ENCODE measurements at regions not wholly inside any gene's neighbourhood (a gene's known extent, or its start where the extent isn't known, plus 50 kb on each side); places are given as distances from the start of the nearest gene placed in this dataset.
"Not testable (repeated sequence)": the region's sequence is repeated elsewhere in the genome, so short reads cannot be mapped to it uniquely, and the experiment has no call there.

- Histone ChIP-seq H3K27me3 (no peaks in the 10 kb centered on the region), H3K27ac (no peak overlapping the region), H3K4me1 (ENCODE audit: low read depth) (no peaks in the 10 kb centered on the region), H3K4me3 (no peak overlapping the region), H3K36me3 (no peaks in the 10 kb centered on the region), H3K9me3 (ENCODE audit: low read depth) (no peaks in the 10 kb centered on the region)
- TF ChIP-seq CTCF (IDR thresholded peaks at IDR 0.05; ENCODE audit: low read depth, low read length) = no peak
- no peak for DNase-seq (ENCODE audit: low read depth in 1 of 2, low spot score in 1 of 2)
Observed at GRCh38 chr3:118529554-118529953, 505.1 kb downstream of the IGSF11 start.

GRCh38 chr3:118530350-118530922 is 504.2 kb downstream of the IGSF11 start:
- no peaks in the 10 kb centered on the region for H3K4me1 ChIP-seq (ENCODE audit: low read depth)
- H3K27ac ChIP-seq = no peak overlapping the region
- DNase-seq (ENCODE audit: low read depth in 1 of 2, low spot score in 1 of 2) = no peak
- no peaks in the 10 kb centered on the region for H3K27me3 ChIP-seq
- no peaks in the 10 kb centered on the region for H3K36me3 ChIP-seq
- H3K4me3 ChIP-seq = no peak overlapping the region
- no peaks in the 10 kb centered on the region for H3K9me3 ChIP-seq (ENCODE audit: low read depth)
- no peak for TF ChIP-seq CTCF (IDR thresholded peaks at IDR 0.05; ENCODE audit: low read depth, low read length)

- not testable (repeated sequence) for H3K4me1 ChIP-seq (ENCODE audit: low read depth); H3K9me3 ChIP-seq (ENCODE audit: low read depth); H3K36me3 ChIP-seq; H3K4me3 ChIP-seq; H3K27ac ChIP-seq; DNase-seq (ENCODE audit: low read depth in 1 of 2, low spot score in 1 of 2); H3K27me3 ChIP-seq
Observed at GRCh38 chr3:118530927-118531356, 503.7 kb downstream of the IGSF11 start.

DNA sequence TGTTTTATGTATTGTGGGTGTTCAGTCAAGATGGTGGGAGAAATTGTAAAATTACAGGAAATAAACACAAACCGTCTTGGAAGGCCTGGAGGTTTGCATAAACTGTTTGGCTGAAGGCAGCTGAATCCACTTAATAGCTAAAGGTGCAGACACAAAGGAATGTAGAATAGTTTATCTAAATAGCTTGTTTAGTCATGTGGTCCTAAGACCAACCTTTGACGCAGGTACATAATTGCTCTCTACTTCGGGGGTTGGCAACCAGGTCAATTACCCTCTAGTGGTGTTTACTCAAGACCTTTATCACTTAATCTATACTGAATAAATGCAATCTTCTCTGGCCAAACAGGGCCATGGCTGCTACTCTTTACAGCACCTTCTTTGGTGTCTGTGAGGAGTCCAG is 502.8 kb downstream of the IGSF11 start:
- Histone ChIP-seq H3K4me1 (ENCODE audit: low read depth) (no peaks in the 10 kb centered on the region), H3K4me3 (no peak overlapping the region), H3K9me3 (ENCODE audit: low read depth) (no peaks in the 10 kb centered on the region), H3K27ac (no peak overlapping the region), H3K36me3 (no peaks in the 10 kb centered on the region), H3K27me3 (no peaks in the 10 kb centered on the region)
- no peak for TF ChIP-seq CTCF (IDR thresholded peaks at IDR 0.05; ENCODE audit: low read depth, low read length)
- no peak for DNase-seq (ENCODE audit: low read depth in 1 of 2, low spot score in 1 of 2)

DNA sequence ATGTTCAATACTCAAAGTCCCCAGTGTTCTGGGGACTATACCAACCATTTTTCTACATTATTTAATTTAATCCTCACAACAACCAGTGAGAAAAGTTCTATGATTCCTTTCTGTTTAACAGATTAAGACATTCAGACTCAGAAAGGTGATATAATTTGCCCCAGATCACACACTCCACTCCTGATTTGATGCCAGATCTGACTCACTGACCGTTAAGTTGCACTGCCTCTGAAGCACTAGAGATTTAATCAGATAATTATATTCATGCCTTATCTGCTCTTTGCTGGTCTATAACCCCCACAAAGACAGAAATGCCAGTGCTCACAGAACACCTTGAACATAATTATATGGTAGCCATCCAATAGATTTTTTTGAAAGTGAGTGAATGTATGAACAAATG is 501.0 kb downstream of the IGSF11 start:
- DNase-seq (ENCODE audit: low read depth in 1 of 2, low spot score in 1 of 2) = no peak
- H3K27me3 ChIP-seq = no peaks in the 10 kb centered on the region
- no peak overlapping the region for H3K4me3 ChIP-seq
- H3K9me3 ChIP-seq (ENCODE audit: low read depth) = no peaks in the 10 kb centered on the region
- H3K4me1 ChIP-seq (ENCODE audit: low read depth) = no peaks in the 10 kb centered on the region
- H3K27ac ChIP-seq = no peak overlapping the region
- H3K36me3 ChIP-seq = no peaks in the 10 kb centered on the region
- TF ChIP-seq CTCF (IDR thresholded peaks at IDR 0.05; ENCODE audit: low read depth, low read length) = no peak

- Histone ChIP-seq H3K4me3 (no peak overlapping the region), H3K27ac (no peak overlapping the region), H3K27me3 (no peaks in the 10 kb centered on the region), H3K9me3 (ENCODE audit: low read depth) (no peaks in the 10 kb centered on the region), H3K4me1 (ENCODE audit: low read depth) (no peaks in the 10 kb centered on the region), H3K36me3 (no peaks in the 10 kb centered on the region)
- DNase-seq (ENCODE audit: low read depth in 1 of 2, low spot score in 1 of 2) = no peak
- no peak for TF ChIP-seq CTCF (IDR thresholded peaks at IDR 0.05; ENCODE audit: low read depth, low read length)
Observed at GRCh38 chr3:118534519-118534918, 500.1 kb downstream of the IGSF11 start.

Data from cardiac muscle cell (in vitro differentiated cells and primary cell).